C4-2B (cell line): ENCODE measurements at regions not wholly inside any gene's neighbourhood (a gene's known extent, or its start where the extent isn't known, plus 50 kb on each side); places are given as distances from the start of the nearest gene placed in this dataset.

Experiments used
- CTCF ChIP-seq: fragments of 450-650 bp; conservative IDR thresholded peaks from 2 replicates; pipeline ENCODE4 v1.5.1; 2017; ENCODE audit warnings: mild to moderate bottlenecking
- ZFX ChIP-seq: fragments of 450-650 bp; IDR thresholded peaks from 2 replicates; pipeline ENCODE4 v1.6.1; 2017

GRCh38 chr9:7318920-7319319 is 480.7 kb downstream of the DMAC1 start:
- TF ChIP-seq CTCF (no peak), ZFX (no peak)
